ENCODE measurements at regions not wholly inside any gene's neighbourhood (a gene's known extent, or its start where the extent isn't known, plus 50 kb on each side); places are given as distances from the start of the nearest gene placed in this dataset.
"Not testable (repeated sequence)": the region's sequence is repeated elsewhere in the genome, so short reads cannot be mapped to it uniquely, and the experiment has no call there.

- Histone ChIP-seq H3K4me3 (no peak overlapping the region), H3K4me1 (no peaks in the 10 kb centered on the region), H3K9me3 (peaks cover 0 to 11% of the 10 kb centered on the region in 2 donors), H3K27ac (no peak overlapping the region), H3K36me3 (no peaks in the 10 kb centered on the region), H3K27me3 (no peaks in the 10 kb centered on the region)
- TF ChIP-seq CTCF (IDR thresholded peaks at IDR 0.05): no peak
- no peak for DNase-seq (ENCODE audit: low spot score)
Observed at GRCh38 chr6:99712519-99712918, 105.9 kb downstream of the PRDM13 start.

- not testable (repeated sequence) for H3K27ac ChIP-seq; H3K4me1 ChIP-seq; DNase-seq (ENCODE audit: low spot score); H3K4me3 ChIP-seq; H3K9me3 ChIP-seq; H3K27me3 ChIP-seq; H3K36me3 ChIP-seq
Observed at GRCh38 chr6:99722043-99722442, 115.4 kb downstream of the PRDM13 start.

- not testable (repeated sequence) for DNase-seq (ENCODE audit: low spot score); H3K4me3 ChIP-seq; H3K27ac ChIP-seq; H3K4me1 ChIP-seq; H3K27me3 ChIP-seq; H3K36me3 ChIP-seq; H3K9me3 ChIP-seq
Observed at GRCh38 chr6:99730237-99730636, 123.6 kb downstream of the PRDM13 start.

- DNase-seq (ENCODE audit: low spot score): no peak
- Histone ChIP-seq H3K4me3 (no peak overlapping the region), H3K27me3 (no peaks in the 10 kb centered on the region), H3K36me3 (no peaks in the 10 kb centered on the region), H3K27ac (no peak overlapping the region), H3K9me3 (no peaks in the 10 kb centered on the region), H3K4me1 (no peaks in the 10 kb centered on the region)
- TF ChIP-seq CTCF (IDR thresholded peaks at IDR 0.05): no peak
Observed at GRCh38 chr6:99736302-99736701, 129.7 kb downstream of the PRDM13 start.

GRCh38 chr6:99739526-99739925 is 132.9 kb downstream of the PRDM13 start:
- Histone ChIP-seq H3K4me3 (no peak overlapping the region), H3K4me1 (no peaks in the 10 kb centered on the region), H3K27ac (no peak overlapping the region), H3K36me3 (no peaks in the 10 kb centered on the region), H3K27me3 (no peaks in the 10 kb centered on the region), H3K9me3 (no peaks in the 10 kb centered on the region)
- no peak for DNase-seq (ENCODE audit: low spot score)
- no peak for TF ChIP-seq CTCF (IDR thresholded peaks at IDR 0.05)

- Histone ChIP-seq H3K27me3 (no peaks in the 10 kb centered on the region), H3K27ac (no peak overlapping the region), H3K4me1 (peaks cover 0 to 8% of the 10 kb centered on the region in 2 donors), H3K9me3 (no peaks in the 10 kb centered on the region), H3K4me3 (no peak overlapping the region), H3K36me3 (no peaks in the 10 kb centered on the region)
- no peak for DNase-seq (ENCODE audit: low spot score)
- no peak for TF ChIP-seq CTCF (IDR thresholded peaks at IDR 0.05)
Observed at GRCh38 chr6:99741092-99741491, 134.5 kb downstream of the PRDM13 start.

- Histone ChIP-seq H3K4me3 (no peak overlapping the region), H3K27ac (no peak overlapping the region), H3K9me3 (no peaks in the 10 kb centered on the region), H3K27me3 (no peaks in the 10 kb centered on the region), H3K36me3 (no peaks in the 10 kb centered on the region), H3K4me1 (peaks cover 0 to 10% of the 10 kb centered on the region in 2 donors)
- DNase-seq (ENCODE audit: low spot score): no peak
- TF ChIP-seq CTCF (IDR thresholded peaks at IDR 0.05): no peak
Observed at GRCh38 chr6:99743647-99744046, 137.0 kb downstream of the PRDM13 start.

Measured in right atrium auricular region (tissue), 2 donors.